Ishikawa (cell line): ENCODE measurements at regions not wholly inside any gene's neighbourhood (a gene's known extent, or its start where the extent isn't known, plus 50 kb on each side); places are given as distances from the start of the nearest gene placed in this dataset.

ENCODE experiments used
- CEBPB ChIP-seq: IDR thresholded peaks from 2 replicates; pipeline ENCODE4 v1.6.1; 2012
- CREB1 ChIP-seq: IDR thresholded peaks from 2 replicates; pipeline ENCODE4 v1.6.1; 2012; ENCODE audit warnings: low read depth
- EGR1 ChIP-seq: IDR thresholded peaks from 2 replicates; pipeline ENCODE4 v1.6.1; 2012
- EP300 ChIP-seq: IDR thresholded peaks from 2 replicates; pipeline ENCODE4 v1.6.1; 2012; ENCODE audit warnings: borderline replicate concordance
- FOXM1 ChIP-seq: IDR thresholded peaks from 2 replicates; pipeline ENCODE4 v1.6.1; 2012; ENCODE audit warnings: low read depth, borderline replicate concordance
- NFIC ChIP-seq: IDR thresholded peaks from 2 replicates; pipeline ENCODE4 v1.6.1; 2012
- RAD21 ChIP-seq: IDR thresholded peaks from 2 replicates; pipeline ENCODE4 v1.6.1; 2012; ENCODE audit warnings: low read depth
- TAF1 ChIP-seq: IDR thresholded peaks from 2 replicates; pipeline ENCODE4 v1.6.1; 2012; ENCODE audit warnings: low read depth, mild to moderate bottlenecking
- TCF12 ChIP-seq: IDR thresholded peaks from 2 replicates; pipeline ENCODE4 v1.6.1; 2012; ENCODE audit warnings: low read depth
- TEAD4 ChIP-seq: IDR thresholded peaks from 2 replicates; pipeline ENCODE4 v1.6.1; 2012
- YY1 ChIP-seq: IDR thresholded peaks from 2 replicates; pipeline ENCODE4 v1.6.1; 2012; ENCODE audit warnings: low read depth
- ZBTB7A ChIP-seq: IDR thresholded peaks from 2 replicates; pipeline ENCODE4 v1.6.1; 2012; ENCODE audit warnings: low read depth
- TF ChIP-seq, protein P1 (sequence below): IDR thresholded peaks from 2 replicates; pipeline ENCODE4 v1.6.1; 2012; ENCODE audit warnings: low read depth, mild to moderate bottlenecking
- TF ChIP-seq, protein P2 (sequence below): IDR thresholded peaks from 2 replicates; pipeline ENCODE4 v1.6.1; 2012

- TF ChIP-seq YY1 (no peak), RAD21 (no peak), TCF12 (no peak), NFIC (no peak), EP300 (no peak), TAF1 (no peak), CEBPB (no peak), EGR1 (no peak), FOXM1 (no peak), CREB1 (no peak), TEAD4 (no peak), ZBTB7A (no peak)
- TF ChIP-seq, protein P1, sequence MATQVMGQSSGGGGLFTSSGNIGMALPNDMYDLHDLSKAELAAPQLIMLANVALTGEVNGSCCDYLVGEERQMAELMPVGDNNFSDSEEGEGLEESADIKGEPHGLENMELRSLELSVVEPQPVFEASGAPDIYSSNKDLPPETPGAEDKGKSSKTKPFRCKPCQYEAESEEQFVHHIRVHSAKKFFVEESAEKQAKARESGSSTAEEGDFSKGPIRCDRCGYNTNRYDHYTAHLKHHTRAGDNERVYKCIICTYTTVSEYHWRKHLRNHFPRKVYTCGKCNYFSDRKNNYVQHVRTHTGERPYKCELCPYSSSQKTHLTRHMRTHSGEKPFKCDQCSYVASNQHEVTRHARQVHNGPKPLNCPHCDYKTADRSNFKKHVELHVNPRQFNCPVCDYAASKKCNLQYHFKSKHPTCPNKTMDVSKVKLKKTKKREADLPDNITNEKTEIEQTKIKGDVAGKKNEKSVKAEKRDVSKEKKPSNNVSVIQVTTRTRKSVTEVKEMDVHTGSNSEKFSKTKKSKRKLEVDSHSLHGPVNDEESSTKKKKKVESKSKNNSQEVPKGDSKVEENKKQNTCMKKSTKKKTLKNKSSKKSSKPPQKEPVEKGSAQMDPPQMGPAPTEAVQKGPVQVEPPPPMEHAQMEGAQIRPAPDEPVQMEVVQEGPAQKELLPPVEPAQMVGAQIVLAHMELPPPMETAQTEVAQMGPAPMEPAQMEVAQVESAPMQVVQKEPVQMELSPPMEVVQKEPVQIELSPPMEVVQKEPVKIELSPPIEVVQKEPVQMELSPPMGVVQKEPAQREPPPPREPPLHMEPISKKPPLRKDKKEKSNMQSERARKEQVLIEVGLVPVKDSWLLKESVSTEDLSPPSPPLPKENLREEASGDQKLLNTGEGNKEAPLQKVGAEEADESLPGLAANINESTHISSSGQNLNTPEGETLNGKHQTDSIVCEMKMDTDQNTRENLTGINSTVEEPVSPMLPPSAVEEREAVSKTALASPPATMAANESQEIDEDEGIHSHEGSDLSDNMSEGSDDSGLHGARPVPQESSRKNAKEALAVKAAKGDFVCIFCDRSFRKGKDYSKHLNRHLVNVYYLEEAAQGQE = no peak
- TF ChIP-seq, protein P2, sequence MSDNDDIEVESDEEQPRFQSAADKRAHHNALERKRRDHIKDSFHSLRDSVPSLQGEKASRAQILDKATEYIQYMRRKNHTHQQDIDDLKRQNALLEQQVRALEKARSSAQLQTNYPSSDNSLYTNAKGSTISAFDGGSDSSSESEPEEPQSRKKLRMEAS = no peak
Observed at GRCh38 chr12:5173511-5174011, 129.9 kb downstream of the KCNA5 start.
